ENCODE measurements at regions not wholly inside any gene's neighbourhood (a gene's known extent, or its start where the extent isn't known, plus 50 kb on each side); places are given as distances from the start of the nearest gene placed in this dataset.

GRCh38 chr4:1459722-1460511 is 53.7 kb upstream of the NKX1-1 start (continued):
- TF ChIP-seq PATZ1 (CRISPR knock-in tag; IDR thresholded peaks at IDR 0.05; ENCODE audit: borderline replicate concordance): no peak

GRCh38 chr4:1459081-1459721 is 53.0 kb upstream of the NKX1-1 start:
- in situ Hi-C loops (cut with MboI) (no loop called here), intact Hi-C loops (cut with micrococcal nuclease) (no loop called here)
- H3K36me3 ChIP-seq (ENCODE audit: control insufficient read depth, insufficient read depth, low read length): no peaks in the 10 kb centered on the region
- H3K4me2 ChIP-seq (ENCODE audit: insufficient read depth, low read length): no peak overlapping the region
- no peak overlapping the region for H3K27ac ChIP-seq (ENCODE audit: extremely low read depth, low read depth, low read length)
- no peaks in the 10 kb centered on the region for H3K9me3 ChIP-seq (replicated peaks; ENCODE audit: control insufficient read depth, insufficient read depth, low read depth, low read length)
- CTCF ChIA-PET (ENCODE audit: low intra/inter-chr PET ratio): interaction anchor here (0.5 kb wide), 1 partner anchor 120 kb away, joined by 3 read pairs; no protein-coding TSS in a partner anchor
- H3K27me3 ChIP-seq (ENCODE audit: control insufficient read depth in 2 of 2, insufficient read depth in 2 of 2, low read length in 2 of 2): peaks cover 40 to 60% of the 10 kb centered on the region in 2 experiments
- H3K4me3 ChIP-seq: no peak overlapping the region
- BruUV-seq (replicated peaks): no TSS peak
- peaks cover 10% of the 10 kb centered on the region for H4K20me1 ChIP-seq (replicated peaks; ENCODE audit: control insufficient read depth, insufficient read depth, low read length)
- H3K4me1 ChIP-seq (replicated peaks in 1 of 2; ENCODE audit: control insufficient read depth in 2 of 2, insufficient read depth in 2 of 2, low read length in 2 of 2): peaks cover 0 to 17% of the 10 kb centered on the region in 2 experiments; a peak in 1 of 5 replicates
- TF ChIP-seq LARP7 (IDR thresholded peaks at IDR 0.05) (no peak), ZBTB33 (CRISPR knock-in tag; IDR thresholded peaks at IDR 0.05) (no peak), LCOR (CRISPR knock-in tag; IDR thresholded peaks at IDR 0.05) (no peak), RB1 (IDR thresholded peaks at IDR 0.05; ENCODE audit: low read depth) (no peak), SIN3B (IDR thresholded peaks at IDR 0.05; ENCODE audit: low read depth) (no peak), KLF16 (IDR thresholded peaks at IDR 0.05) (no peak), ZNF41 (CRISPR knock-in tag; conservative IDR thresholded peaks at IDR 0.05) (no peak), FIP1L1 (IDR thresholded peaks at IDR 0.05; ENCODE audit: low read depth, low read length, poor library complexity, severe bottlenecking) (no peak), NRF1 (conservative IDR thresholded peaks at IDR 0.05 in 1 of 2, IDR thresholded peaks at IDR 0.05 in 1 of 2) (no peak), RBM22 (IDR thresholded peaks at IDR 0.05; ENCODE audit: low read depth, low read length, poor library complexity, severe bottlenecking) (no peak), GTF2E2 (tag; IDR thresholded peaks at IDR 0.05) (no peak), JUNB (CRISPR knock-in tag; conservative IDR thresholded peaks at IDR 0.05) (no peak)
- H3K9ac ChIP-seq (ENCODE audit: insufficient read depth in 1 of 2, low read depth in 2 of 2, low read length in 2 of 2): no peak overlapping the region
- no peaks in the 10 kb centered on the region for H3K79me2 ChIP-seq (ENCODE audit: control insufficient read depth, insufficient read depth, low read length)
- POLR2A ChIA-PET: interaction anchor here (0.6 kb wide), 1 partner anchor 88 kb away, joined by 3 read pairs; no protein-coding TSS in a partner anchor
- no peak for ATAC-seq
- no peak for DNase-seq (ENCODE audit: extremely low read depth in 1 of 4, low spot score in 3 of 4)
- no peak for FAIRE-seq
- H2AFZ ChIP-seq (ENCODE audit: low read depth, low read length): no peak overlapping the region
- no peaks in the 10 kb centered on the region for H3K9me1 ChIP-seq (ENCODE audit: control insufficient read depth, insufficient read depth, low read length)
- 1% methylated on average over 14 of the region's 16 CpGs for WGBS (ENCODE audit: insufficient coverage, low coverage, missing lambda C conversion rate)

Data from K562 (cell line).